Peyer's patch (tissue), 4 donors: ENCODE measurements at regions not wholly inside any gene's neighbourhood (a gene's known extent, or its start where the extent isn't known, plus 50 kb on each side); places are given as distances from the start of the nearest gene placed in this dataset.

ENCODE experiments used
- CTCF ChIP-seq, 6 experiments: fragments of 450-650 bp in 4 of 6; fragments of 200-600 bp in 2 of 6; sonication (generic) in 1 of 6; IDR thresholded peaks; one replicate each; pipeline ENCODE4 v1.5.1; 2017 to 2019; ENCODE audit warnings: antibody characterized with exemption in 6 of 6, mild to moderate bottlenecking in 3 of 6, moderate library complexity in 1 of 6
- POLR2A ChIP-seq, 2 donors: fragments of 450-650 bp; IDR thresholded peaks; one replicate each; pipeline ENCODE4 v1.5.1; 2017; ENCODE audit warnings: antibody characterized with exemption in 2 of 2, mild to moderate bottlenecking in 2 of 2, moderate library complexity in 2 of 2

- TF ChIP-seq CTCF (IDR thresholded peaks at IDR 0.05): no peak
- no peak for TF ChIP-seq POLR2A (IDR thresholded peaks at IDR 0.05)
These were observed 405.4 kb downstream of the MDFIC start for GRCh38 chr7:115327326-115327725.
